GM21528 (cell line): ENCODE measurements at regions not wholly inside any gene's neighbourhood (a gene's known extent, or its start where the extent isn't known, plus 50 kb on each side); places are given as distances from the start of the nearest gene placed in this dataset.
"Not testable (repeated sequence)": the region's sequence is repeated elsewhere in the genome, so short reads cannot be mapped to it uniquely, and the experiment has no call there.

Experiments
- ATAC-seq: cut with Tn5 transposase; IDR thresholded peaks from one replicate; pipeline ENCODE4 v1.9.1; 2021; ENCODE audit warnings: mild to moderate bottlenecking, moderate library complexity; ENCODE audit not compliant: unreplicated experiment, low FRiP score

DNA sequence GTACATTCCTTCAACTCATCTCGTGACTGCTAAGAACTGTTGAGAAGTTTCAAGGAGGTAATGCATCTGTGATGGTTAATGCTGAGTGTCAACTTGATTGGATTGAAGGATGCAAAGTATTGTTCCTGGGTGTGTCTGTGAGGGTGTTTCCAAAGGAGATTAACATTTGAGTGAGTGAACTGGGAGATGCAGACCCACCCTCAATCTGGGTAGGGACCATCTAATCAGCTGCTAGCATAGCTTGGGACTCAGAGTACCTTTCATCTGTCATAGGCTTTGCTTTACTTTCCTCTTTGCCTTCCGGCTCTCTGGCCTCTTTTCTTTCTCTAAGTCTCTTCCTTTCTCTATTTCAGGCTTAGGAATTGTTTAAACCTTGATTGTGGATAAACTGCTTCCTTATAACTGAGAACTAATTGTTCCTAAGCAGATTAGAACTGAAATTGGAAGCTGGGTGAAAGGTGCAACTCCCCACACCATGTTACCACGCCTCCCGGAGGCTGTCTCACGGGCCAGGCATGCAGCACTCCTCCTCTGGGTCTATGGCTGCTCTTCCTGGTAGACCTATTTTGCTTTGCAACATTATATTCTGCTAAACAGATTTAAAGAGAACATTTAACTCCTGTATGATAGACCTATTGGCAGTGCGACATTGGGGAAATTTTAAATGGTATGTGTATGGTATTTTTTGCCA lies 298.2 kb downstream of the CCSER2 start:
- ATAC-seq = no peak

DNA sequence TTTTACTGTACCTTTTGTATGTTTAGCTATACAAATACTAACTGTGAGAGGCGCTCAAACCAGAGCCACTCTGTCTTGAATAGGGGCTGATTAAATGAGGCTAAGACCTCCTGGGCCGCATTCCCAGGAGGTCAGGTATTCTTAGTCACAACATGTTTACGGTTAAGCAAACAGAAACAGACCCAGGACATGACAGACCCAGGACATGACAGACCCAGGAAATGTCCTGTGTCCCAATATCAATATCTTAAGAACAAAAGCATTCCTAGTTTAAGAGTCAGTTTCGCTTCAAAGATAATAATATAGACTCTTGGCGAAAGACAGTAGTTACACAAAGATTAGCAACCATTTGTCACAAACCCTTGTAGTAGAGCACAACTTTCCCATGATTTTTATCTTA lies 304.5 kb downstream of the CCSER2 start:
- ATAC-seq = no peak

DNA sequence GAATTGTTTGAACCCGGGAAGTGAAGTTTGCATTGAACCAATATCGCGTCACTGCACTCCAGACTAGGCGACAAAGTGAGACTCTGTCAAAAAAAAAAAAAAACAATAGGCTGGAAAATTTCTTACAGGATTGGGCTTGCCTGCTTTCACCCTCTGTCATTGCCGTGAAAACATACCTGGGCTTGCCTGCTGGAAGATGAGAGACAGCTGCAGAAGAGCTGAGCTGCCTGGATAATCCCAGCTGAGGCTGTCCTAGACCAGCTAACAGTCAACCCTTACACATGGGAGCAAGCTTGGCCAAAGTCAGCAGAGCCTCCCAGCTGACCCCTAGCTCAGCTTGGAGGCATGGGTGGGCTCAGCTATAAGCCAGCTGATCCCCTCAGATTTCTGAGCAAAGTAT lies 306.2 kb downstream of the CCSER2 start:
- ATAC-seq = no peak

DNA sequence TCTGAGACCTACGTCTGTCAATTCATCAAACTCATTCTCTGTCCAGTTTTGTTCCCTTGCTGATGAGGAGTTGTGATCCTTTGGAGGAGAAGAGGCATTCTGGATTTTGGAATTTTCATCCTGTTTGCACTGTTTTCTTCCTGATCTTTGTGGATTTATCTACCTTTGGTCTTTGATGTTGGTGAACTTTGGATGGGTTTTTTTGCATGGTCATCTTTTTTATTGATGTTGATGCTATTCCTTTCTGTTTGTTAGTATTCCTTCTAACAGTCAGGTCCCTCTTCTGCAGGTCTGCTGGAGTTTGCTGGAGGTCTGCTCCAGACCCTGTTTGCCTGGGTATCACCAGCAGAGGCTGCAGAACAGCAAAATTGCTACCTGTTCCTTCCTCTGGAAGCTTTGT lies 322.2 kb downstream of the CCSER2 start:
- not testable (repeated sequence) for ATAC-seq

DNA sequence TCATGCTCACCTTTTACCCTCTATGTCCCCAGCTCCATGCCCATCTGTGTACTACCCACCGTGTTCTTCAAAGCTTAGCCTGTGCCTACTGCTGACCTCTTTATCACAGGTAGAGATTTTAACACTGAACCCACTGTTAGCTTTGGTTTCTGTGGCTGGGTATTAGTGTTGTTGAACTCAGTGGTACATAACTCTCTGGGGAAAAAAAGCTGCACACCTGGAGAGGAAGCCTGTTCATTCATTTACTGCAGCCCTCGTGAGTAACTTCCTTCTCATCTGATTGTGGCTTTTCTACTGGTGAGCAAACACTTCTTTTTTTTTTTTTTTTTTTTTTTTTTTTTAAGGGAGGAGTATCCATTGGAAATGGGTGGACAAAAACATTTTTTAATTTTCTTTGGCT lies 326.3 kb downstream of the CCSER2 start:
- ATAC-seq = no peak

DNA sequence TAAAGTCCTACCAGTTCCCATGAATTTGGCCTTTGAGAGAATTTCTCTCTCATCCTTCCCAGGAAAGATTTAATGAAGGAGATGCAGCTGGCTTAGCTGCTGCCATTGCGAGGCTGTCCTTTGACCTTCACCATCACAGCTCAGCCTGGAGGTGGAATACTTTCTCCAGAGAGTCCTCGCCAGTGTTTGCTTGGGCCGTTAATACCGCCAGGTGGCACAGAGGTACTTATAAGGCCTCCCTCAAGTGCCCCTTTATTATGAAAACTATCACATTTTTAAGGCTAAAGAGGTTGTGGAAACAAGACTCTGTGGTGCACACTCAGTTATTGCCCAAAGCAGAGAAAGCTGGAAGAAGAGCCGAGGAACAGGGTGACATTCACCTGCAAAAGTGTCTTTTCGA lies 330.6 kb downstream of the CCSER2 start:
- ATAC-seq = no peak

DNA sequence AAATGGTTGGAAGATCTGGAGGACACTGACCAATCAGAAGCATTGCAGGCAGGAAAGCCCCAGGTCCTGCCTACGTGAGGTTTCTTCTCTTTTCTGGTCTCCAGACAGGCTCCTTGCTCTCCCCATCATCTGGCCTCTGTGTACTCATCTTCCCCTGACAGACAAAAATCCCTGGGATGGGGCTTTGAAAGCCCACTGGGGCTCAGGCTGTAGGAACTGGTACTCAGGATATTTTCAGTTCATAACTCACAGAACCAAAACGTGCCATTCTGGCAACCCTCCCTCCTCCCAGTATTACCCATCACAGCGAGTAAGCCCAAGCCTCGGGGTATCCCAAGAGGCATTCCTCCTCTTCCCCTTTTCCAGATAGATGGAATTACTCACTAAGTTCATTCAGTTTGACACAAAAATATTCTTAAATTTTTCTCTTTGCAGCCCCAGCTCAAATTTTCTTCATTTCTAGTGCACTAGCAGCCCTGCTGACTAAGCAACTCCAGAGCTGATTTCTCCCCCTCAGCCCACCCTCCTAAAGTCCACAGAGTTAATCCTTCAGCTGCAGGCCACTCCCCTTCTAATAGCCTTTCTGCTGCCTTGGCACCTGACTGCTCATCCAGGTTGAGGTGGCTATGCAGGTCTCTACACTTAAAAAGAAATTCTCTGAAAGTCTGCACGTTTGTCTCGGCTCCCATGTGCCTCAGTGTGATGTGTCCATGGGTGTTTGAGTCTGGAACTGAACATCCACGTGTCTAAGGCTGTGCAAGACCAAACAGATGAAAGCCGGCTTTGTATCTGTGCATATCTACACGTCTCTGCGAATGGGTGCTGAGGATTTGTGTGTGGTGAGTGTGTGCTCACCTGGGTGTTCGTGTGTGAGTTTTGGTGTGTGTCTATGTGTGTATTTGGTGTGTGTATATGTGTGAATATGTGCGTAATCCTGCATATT lies 331.4 kb downstream of the CCSER2 start:
- ATAC-seq = no peak

DNA sequence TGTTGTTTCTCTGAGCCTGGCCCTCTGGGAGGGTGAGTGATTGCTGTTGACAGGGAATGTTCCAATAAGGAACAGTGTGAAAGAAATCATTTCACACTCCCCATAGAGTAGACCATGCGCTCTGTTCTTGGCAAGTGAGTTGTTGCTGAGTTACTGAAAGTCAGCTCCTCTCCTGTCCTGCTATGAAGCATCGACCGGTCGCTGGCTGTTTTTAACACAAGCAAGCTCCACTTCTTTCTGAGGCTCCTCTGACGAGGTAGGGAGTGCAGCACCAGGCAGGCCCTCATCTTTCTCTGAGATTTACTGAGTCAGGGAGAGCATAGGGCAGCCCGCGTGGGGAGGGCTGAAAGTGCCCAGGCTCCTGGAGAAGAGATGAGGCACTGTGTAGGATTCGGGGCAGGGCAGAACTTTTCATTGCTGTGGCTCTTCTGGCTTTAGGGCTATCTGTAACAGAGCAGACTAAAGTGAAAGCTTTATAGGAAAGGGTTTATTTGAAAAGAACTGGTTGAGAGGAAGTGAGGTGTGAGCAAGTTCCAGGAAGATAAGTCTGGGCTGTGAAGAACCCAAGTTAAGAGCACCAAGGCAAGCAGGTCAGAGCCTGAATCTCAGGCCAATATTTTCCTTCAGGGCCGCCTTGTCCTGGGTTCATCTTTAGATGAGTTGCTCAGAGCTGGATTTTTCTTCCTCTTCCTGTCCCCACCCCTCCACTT lies 332.2 kb downstream of the CCSER2 start:
- ATAC-seq = no peak

DNA sequence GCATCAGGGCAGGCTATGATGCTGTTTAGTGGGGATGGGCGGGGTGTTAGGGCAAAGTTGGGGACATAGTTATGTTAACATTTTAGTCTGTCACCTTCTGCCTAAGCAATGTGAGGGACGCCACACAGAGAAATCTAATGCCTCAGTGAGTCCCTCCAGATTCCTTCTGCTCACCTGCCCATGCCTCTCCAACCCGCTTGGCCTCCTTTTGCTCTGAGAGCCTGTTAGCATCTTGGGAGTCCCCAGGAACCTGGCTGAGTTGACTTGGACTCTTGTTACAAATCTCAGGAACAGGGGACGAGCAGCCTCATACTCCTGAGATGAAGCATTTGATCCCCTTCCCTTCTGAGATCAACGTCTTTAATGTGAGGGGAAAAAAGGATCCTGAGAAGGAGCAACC lies 336.8 kb downstream of the CCSER2 start:
- ATAC-seq = no peak

DNA sequence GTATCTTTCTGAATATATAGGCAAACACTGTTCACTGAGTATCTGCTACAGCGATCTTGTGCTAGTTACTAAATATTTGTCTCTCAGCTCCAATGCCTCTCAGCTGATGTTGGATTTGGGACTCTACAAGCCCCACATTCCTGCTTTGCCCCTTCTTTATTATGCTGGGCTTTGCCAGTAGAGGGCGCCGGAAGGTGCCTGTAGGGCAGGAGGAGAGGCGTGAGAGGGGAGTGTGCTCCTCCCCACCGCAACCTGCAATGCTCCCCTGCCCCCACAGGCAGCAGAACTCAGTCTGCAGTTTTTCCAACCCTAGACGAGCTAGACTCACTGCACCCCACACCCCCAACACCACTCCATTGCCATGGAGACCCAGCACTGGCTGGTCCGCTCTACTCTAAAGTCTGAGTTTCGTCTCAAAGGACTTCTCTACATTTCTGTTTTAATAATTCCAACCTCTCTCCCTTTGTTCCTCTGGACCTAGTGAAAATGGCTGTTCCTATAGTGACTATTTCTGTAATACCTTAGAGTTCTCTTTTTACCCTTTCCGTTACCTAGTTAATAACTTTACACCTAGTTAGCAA lies 337.6 kb downstream of the CCSER2 start:
- peak; percentile 66 for ATAC-seq

DNA sequence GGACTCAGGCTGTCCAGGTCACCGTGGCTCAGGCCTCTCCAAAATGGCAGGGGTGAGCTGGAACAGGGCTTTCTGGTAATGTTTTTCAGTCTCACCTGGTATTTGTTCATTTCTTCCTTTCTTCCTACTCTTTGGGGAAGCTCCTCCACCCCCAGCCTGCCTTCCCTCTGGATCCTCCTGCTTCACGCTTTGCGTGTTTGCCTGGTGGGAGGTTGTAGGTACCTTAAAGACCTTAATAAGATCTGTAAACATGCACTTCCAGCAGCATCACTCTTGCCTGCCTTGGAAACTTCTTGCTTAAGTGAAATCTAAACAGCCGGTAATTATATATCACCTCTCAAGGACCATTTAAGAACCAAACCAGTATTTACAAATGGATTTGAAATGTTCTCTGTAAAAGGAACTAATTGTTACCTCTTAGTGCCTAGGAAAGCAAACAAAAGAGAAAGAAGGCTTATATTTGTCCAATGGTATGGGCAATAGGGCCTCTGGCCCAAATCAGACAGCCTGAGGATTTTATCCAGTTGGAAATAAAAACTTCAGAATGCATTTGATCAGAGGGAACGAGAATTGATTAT lies 339.9 kb downstream of the CCSER2 start:
- no peak for ATAC-seq

DNA sequence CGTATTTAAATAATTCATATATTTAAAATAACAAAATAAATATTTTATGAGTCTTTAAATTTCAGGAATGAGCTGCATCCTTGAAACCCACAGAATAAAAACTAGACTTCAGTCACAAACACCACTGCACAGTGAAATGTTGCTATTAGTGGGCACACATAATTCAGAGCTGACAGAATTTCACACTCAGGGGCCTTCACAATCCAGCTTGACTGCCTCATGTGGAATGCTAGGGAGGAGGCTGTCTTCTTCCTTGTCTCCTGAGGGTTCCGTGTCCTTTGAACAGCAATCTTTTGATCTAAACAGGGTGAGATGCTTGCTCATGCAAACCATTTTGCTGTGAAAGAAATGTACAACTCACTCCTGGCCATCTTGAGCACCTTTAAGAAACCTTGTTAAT lies 346.7 kb downstream of the CCSER2 start:
- ATAC-seq = no peak

DNA sequence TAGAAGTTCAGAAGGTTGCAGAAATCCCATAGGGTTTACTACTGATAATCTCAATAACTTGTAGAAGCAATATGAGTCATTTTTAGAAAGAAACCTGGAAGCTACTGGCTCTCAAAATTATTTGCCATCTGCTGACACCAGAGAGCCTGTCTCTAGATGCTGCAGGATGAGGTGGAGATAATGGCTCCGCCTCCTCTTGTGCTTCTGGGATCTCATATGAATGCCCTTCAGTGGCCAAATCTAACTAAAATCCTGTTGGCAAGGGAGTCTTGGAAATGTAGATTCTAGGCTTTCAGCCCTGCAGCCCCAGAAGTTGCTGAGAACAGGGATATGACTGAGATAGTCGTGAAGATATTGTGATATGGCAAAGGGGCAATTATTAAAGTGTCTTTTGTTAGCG lies 348.1 kb downstream of the CCSER2 start:
- ATAC-seq = no peak

DNA sequence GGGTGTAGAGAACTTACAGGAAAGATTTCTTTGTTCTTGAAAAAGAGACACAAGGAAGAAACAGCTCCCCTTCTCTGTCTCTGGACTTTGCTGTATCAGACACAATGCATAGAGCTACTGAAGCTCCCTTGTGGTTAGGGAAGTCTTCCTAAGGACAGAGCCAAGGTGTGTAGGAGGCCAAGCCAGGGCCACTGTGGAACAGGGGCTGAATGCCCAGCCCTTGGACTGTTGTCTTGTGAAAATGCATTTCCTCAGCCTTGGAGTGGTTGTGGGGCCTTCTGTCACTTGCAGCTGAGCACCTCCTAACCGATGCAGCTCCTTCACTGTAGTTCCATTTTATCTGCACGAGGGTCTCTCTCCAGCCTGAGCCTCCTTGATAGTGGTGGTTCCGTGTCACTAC lies 353.4 kb downstream of the CCSER2 start:
- no peak for ATAC-seq

DNA sequence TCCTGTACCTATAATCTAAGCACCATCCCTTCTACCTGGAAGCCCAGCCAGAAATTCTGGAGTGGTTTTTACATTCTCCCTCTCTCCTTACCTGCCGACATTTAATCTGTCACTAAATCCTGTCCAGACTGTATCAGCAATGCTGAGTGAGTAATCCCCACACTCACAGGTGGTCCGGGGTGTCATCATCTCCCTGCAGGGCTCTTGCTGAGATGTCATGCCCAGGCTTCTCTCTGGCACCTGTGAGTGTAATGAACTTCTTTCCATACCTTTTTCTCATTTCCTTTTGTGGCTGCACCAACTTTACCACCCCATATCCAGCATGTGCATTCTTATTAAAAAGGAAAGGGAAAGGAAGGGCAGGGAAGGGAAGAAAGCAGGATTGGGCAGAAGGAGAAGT lies 355.2 kb downstream of the CCSER2 start:
- no peak for ATAC-seq

DNA sequence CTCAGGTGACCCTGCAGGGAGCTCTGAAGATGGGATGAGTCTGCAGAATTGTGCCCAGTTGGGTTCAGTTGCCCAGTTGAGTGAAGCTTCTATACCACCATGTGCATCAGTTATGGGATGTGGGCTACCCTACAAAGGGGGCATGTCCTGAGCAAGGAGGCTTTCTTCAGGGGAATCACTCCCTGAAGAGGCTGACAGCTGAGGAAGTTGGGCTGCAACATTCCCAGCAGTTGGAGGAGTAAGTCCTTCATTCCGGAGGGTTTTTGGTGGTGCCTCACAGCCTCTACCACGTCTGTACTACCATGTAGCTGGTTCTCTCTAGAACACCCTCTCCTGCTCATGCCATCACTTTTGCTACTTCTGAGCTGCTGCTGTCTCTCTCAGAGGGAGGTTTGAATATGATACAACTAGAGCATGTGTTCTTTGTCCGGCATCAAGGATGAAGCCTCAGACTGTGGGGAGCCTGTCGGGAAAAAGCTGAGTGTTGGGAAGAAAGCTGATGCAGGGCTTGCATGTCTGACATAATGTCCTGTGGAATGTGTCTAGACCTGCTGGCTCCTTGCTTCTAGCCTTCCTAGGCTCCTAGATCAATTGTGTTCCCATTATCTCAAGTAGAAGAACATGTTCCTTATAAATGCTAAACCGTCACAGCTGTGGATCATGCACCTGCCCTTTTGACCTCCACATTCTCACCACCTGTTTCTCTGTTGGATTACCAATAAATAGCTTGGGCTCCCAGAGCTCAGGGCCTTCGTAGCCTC lies 355.8 kb downstream of the CCSER2 start:
- no peak for ATAC-seq

DNA sequence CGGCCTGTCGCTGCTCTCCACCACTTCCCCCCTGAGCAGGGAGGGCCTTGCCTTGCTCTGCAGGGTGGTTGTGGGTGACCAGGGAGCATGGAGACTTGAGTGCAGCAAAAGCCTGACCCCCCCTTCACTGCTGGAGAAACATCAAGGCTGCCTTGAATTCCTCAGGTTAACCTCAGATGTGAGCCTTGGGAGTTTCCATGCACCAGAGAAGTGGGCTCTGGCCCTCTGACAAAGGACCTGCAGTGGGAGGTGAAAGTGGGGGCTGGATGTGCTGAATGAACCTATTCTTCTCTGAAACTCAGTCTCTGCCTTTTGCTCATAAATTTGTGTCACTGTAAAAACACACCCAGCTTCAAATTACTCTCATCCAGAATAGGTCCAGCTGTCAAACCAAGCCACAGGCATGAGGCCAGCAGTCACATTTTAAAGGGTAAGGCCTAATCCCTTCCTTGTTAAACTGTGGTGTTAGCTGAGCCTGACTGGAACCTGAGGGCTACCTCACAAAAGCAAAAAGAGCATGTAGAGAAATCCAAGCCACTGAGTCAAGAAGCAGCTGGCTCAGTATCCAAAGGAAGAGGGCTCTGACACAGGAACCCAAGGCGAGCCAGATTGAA lies 356.8 kb downstream of the CCSER2 start:
- ATAC-seq = no peak

DNA sequence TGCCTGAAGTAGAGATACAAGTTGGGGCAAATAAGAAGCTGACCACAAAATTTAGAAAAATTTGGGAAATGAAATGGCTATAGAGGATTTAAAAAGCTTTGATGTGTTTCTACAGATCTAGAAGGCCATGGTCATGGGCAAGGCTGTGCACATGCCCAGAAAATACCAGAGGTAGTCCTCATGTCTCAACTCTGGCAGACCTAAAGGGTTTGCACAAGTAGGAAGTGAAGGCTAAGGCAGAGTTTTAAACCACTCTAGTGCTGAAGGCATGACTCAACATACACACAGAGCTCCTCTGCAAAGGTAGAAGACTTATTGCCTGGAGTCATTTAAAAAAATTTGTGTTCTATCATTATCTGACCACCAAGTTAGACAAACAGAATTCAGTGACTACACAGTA lies 364.6 kb downstream of the CCSER2 start:
- no peak for ATAC-seq

DNA sequence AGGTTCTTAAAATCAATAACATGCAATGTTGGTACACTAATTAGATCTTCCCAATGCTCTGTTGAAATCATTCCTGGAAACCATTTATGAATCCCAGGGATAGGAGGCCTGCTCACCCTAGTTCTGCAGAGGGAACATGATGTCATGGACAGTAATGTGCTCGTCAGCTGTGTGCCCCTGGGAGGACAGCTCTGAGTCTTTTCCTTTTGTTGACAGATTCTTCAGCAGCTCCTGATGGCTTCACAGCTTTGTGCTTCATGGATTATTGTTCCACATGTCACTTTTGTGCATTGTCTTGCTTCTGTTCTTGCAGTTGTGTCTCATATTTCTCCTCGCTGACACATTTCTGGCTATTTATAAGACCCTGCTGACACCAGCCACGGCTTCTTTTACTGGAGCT lies 367.5 kb downstream of the CCSER2 start:
- no peak for ATAC-seq
